ENCODE measurements at regions not wholly inside any gene's neighbourhood (a gene's known extent, or its start where the extent isn't known, plus 50 kb on each side); places are given as distances from the start of the nearest gene placed in this dataset.

DNA sequence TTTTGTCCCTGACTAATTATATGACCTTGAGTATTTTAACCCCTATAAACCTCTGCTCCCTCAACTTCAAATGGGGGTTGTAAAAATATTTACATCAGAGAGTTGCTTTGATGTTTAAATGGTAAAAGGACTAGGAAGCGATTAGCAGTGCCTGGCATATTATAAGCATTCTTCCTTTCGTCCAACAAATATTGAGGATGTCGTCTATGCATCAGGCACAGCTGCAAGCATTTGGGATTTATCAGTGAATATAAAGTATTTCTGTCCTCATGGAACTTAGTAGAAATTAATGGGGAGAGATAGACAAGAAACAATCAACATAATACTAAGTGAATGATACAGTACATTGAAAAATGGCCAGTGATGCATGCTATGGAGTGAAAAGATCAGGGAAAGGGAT lies 115.5 kb upstream of the EDNRA start:
- Histone ChIP-seq H3K27me3 (replicated peaks; ENCODE audit: control insufficient read depth, insufficient read depth, low read length) (no peaks in the 10 kb centered on the region; the same call in 1 of the 2 replicates), H3K4me3 (replicated peaks; ENCODE audit: low read depth, low read length) (no peak overlapping the region), H3K36me3 (ENCODE audit: control insufficient read depth, insufficient read depth, low read length) (no peaks in the 10 kb centered on the region)
- TF ChIP-seq, protein P1, sequence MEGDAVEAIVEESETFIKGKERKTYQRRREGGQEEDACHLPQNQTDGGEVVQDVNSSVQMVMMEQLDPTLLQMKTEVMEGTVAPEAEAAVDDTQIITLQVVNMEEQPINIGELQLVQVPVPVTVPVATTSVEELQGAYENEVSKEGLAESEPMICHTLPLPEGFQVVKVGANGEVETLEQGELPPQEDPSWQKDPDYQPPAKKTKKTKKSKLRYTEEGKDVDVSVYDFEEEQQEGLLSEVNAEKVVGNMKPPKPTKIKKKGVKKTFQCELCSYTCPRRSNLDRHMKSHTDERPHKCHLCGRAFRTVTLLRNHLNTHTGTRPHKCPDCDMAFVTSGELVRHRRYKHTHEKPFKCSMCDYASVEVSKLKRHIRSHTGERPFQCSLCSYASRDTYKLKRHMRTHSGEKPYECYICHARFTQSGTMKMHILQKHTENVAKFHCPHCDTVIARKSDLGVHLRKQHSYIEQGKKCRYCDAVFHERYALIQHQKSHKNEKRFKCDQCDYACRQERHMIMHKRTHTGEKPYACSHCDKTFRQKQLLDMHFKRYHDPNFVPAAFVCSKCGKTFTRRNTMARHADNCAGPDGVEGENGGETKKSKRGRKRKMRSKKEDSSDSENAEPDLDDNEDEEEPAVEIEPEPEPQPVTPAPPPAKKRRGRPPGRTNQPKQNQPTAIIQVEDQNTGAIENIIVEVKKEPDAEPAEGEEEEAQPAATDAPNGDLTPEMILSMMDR (IDR thresholded peaks at IDR 0.05; ENCODE audit: insufficient read depth, low read length, poor library complexity, severe bottlenecking), result no peak
- DNase-seq (ENCODE audit: extremely low read depth, insufficient read length), result no peak

DNA sequence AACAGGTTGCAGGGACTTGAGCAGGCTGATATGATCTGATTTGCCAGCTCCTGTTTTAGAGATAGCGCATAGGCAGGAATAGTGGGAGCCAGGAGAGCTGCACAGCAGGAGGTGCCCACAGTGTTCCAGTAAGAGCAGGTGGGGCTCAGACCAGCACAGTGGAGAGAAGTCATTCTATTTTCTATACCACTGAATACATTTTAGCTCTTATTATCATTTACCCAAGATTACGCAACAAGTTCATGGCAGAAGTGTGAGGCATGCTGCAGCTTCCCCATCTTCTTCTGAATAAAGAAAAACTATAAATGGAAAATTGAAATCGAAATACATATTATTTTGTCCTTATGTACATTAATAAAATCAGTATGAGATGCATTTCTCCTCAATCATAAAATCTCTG lies 114.7 kb upstream of the EDNRA start:
- Histone ChIP-seq H3K4me3 (replicated peaks; ENCODE audit: low read depth, low read length) (no peak overlapping the region), H3K27me3 (replicated peaks; ENCODE audit: control insufficient read depth, insufficient read depth, low read length) (no peaks in the 10 kb centered on the region; the same call in 1 of the 2 replicates), H3K36me3 (ENCODE audit: control insufficient read depth, insufficient read depth, low read length) (no peaks in the 10 kb centered on the region)
- DNase-seq (ENCODE audit: extremely low read depth, insufficient read length), result no peak
- TF ChIP-seq, protein P1 (IDR thresholded peaks at IDR 0.05; ENCODE audit: insufficient read depth, low read length, poor library complexity, severe bottlenecking), result no peak

DNA sequence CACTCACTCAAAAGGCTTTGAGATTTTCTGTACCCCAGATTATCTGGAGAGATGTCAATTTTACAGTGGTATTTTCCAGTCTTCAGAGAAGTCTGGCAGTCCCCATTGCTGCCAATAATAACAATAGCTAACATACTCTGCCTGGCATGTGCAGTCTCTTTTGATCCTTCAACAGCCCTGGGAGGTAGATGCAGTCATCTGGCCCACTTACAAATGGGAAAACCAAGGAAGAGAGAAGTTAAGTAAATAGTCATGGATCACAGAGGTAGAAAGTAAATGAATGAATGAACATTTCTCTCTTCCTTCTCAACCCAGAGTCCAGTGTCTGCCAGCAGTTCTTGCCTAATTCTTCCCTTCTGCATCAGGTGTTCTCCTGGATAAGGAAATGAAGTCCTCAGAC lies 113.0 kb upstream of the EDNRA start:
- H3K4me3 ChIP-seq (replicated peaks; ENCODE audit: low read depth, low read length), result no peak overlapping the region
- TF ChIP-seq, protein P1 (IDR thresholded peaks at IDR 0.05; ENCODE audit: insufficient read depth, low read length, poor library complexity, severe bottlenecking), result no peak

DNA sequence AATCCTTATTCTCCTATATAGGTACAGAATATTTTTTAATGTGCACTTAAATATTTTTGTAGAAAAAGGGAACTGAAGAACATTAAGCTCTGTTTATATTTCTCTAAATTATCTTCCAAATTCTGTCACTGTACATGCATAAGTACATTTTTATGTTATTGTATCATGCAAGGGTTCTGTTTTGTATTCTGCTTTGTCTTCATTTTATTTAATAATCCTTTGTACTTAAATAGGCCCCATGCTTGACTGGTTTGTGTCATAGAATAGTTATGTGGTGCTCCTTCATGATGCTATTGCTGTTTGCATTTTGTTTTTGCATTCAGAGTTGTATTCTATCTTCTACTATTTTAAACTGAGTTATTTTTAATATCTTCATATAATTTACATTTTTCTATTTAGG lies 111.9 kb upstream of the EDNRA start:
- DNase-seq (ENCODE audit: extremely low read depth, insufficient read length), result no peak
- Histone ChIP-seq H3K27me3 (replicated peaks; ENCODE audit: control insufficient read depth, insufficient read depth, low read length) (no peaks in the 10 kb centered on the region), H3K36me3 (ENCODE audit: control insufficient read depth, insufficient read depth, low read length) (no peaks in the 10 kb centered on the region), H3K4me3 (replicated peaks; ENCODE audit: low read depth, low read length) (no peak overlapping the region)
- TF ChIP-seq, protein P1 (IDR thresholded peaks at IDR 0.05; ENCODE audit: insufficient read depth, low read length, poor library complexity, severe bottlenecking), result no peak

More for the DNA sequence above, 113.0 kb upstream of the EDNRA start:
- Histone ChIP-seq H3K27me3 (replicated peaks; ENCODE audit: control insufficient read depth, insufficient read depth, low read length) (no peaks in the 10 kb centered on the region; the same call in 1 of the 2 replicates), H3K36me3 (ENCODE audit: control insufficient read depth, insufficient read depth, low read length) (no peaks in the 10 kb centered on the region)
- no peak for DNase-seq (ENCODE audit: extremely low read depth, insufficient read length)

DNA sequence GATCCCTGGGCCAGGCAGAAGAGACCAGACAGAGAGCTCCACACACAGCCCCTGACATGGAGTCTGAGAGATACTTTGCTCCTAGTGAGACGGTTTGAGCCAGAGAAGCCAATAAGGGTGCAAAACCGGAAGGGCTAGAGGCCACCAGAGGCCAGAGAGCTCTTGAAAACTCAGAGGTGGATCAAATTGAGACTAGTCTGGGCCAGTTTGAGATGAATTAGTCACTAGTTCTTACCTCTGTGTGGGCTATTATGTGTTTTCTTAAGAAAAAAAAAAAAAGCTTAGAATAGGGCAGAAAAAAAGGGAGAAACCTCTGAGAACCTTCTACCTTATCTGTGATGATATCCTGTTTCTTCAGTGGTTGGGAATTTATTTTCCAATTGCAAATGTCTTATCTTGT lies 110.4 kb upstream of the EDNRA start:
- no peak for DNase-seq (ENCODE audit: extremely low read depth, insufficient read length)
- Histone ChIP-seq H3K27me3 (replicated peaks; ENCODE audit: control insufficient read depth, insufficient read depth, low read length) (no peaks in the 10 kb centered on the region), H3K36me3 (ENCODE audit: control insufficient read depth, insufficient read depth, low read length) (no peaks in the 10 kb centered on the region), H3K4me3 (replicated peaks; ENCODE audit: low read depth, low read length) (no peak overlapping the region)
- TF ChIP-seq, protein P1 (IDR thresholded peaks at IDR 0.05; ENCODE audit: insufficient read depth, low read length, poor library complexity, severe bottlenecking), result no peak

DNA sequence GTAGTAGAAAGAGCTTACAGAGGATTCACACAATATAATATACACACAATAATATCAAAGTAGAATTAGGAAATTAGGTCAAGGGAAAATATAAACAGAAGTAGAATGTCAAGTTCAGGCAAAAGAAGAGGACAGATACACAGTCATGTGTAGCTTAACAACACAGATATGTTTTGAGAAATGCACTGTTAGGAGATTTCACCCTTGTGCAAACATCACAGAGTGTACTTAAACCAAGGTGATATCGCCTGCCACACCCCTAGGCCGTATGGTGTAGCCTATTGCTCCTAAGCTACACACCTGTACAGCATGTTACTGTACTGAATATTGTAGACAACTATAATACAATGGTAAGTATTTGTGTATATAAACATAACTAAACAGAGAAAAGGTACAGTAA lies 110.0 kb upstream of the EDNRA start:
- no peak overlapping the region for H3K4me3 ChIP-seq (replicated peaks; ENCODE audit: low read depth, low read length)
- H3K27me3 ChIP-seq (replicated peaks; ENCODE audit: control insufficient read depth, insufficient read depth, low read length), result no peaks in the 10 kb centered on the region
- TF ChIP-seq, protein P1 (IDR thresholded peaks at IDR 0.05; ENCODE audit: insufficient read depth, low read length, poor library complexity, severe bottlenecking), result no peak
- no peak for DNase-seq (ENCODE audit: extremely low read depth, insufficient read length)
- no peaks in the 10 kb centered on the region for H3K36me3 ChIP-seq (ENCODE audit: control insufficient read depth, insufficient read depth, low read length)

Data from GM06990 (cell line).